OCI-LY3 (cell line): ENCODE measurements at regions not wholly inside any gene's neighbourhood (a gene's known extent, or its start where the extent isn't known, plus 50 kb on each side); places are given as distances from the start of the nearest gene placed in this dataset.

ENCODE experiments used
- EZH2phosphoT487 ChIP-seq: fragments of 200-600 bp; shearing (Covaris generic); IDR thresholded peaks from 2 replicates; pipeline ENCODE4 v1.6.1; 2018; ENCODE audit warnings: antibody characterized with exemption, mixed run types, low read depth
- TF ChIP-seq, protein P1 (sequence below): fragments of 200-600, 300-600 bp; sonication (generic); IDR thresholded peaks from 2 replicates; pipeline ENCODE4 v1.5.1; 2014; ENCODE audit warnings: antibody characterized with exemption, low read length, low read depth

DNA sequence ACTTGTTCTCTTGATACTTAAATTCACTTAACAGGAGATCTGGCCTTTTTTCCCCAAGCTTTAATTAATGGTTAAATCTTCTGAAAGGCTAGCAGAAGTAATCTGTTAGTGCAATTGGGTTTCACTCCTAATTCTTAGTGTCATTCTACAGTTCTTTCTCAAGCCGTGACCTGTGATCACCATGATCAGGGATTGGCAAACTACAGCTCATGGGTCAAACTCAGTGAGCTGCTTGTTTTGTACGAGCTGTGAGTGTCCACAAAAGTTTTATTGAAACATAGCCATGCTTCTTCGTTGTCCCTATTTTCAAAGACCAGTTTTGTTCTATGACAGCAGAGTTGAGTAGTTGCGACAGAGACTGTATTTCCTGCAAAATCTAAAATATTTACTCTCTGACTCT is 109.4 kb upstream of the KCNJ15 start:
- TF ChIP-seq, protein P1, sequence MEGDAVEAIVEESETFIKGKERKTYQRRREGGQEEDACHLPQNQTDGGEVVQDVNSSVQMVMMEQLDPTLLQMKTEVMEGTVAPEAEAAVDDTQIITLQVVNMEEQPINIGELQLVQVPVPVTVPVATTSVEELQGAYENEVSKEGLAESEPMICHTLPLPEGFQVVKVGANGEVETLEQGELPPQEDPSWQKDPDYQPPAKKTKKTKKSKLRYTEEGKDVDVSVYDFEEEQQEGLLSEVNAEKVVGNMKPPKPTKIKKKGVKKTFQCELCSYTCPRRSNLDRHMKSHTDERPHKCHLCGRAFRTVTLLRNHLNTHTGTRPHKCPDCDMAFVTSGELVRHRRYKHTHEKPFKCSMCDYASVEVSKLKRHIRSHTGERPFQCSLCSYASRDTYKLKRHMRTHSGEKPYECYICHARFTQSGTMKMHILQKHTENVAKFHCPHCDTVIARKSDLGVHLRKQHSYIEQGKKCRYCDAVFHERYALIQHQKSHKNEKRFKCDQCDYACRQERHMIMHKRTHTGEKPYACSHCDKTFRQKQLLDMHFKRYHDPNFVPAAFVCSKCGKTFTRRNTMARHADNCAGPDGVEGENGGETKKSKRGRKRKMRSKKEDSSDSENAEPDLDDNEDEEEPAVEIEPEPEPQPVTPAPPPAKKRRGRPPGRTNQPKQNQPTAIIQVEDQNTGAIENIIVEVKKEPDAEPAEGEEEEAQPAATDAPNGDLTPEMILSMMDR: no peak
- TF ChIP-seq EZH2phosphoT487: no peak
